ENCODE measurements at regions not wholly inside any gene's neighbourhood (a gene's known extent, or its start where the extent isn't known, plus 50 kb on each side); places are given as distances from the start of the nearest gene placed in this dataset.

GRCh38 chr11:115656669-115657068, 152.5 kb upstream of the CADM1 start:
- H3K4me3 Mint-ChIP-seq: no peak overlapping the region
- no peak overlapping the region for H3K9ac ChIP-seq
- H3K36me3 Mint-ChIP-seq: no peaks in the 10 kb centered on the region
- H3K9me3 ChIP-seq (ENCODE audit: low read depth): no peaks in the 10 kb centered on the region
- H3K27me3 ChIP-seq: peaks cover 38% of the 10 kb centered on the region
- H3K36me3 ChIP-seq: no peaks in the 10 kb centered on the region
- no peak overlapping the region for H3K27ac Mint-ChIP-seq
- H3F3A ChIP-seq (ENCODE audit: low read depth): peaks cover 25% of the 10 kb centered on the region
- H2AFZ ChIP-seq (replicated peaks): no peak overlapping the region
- H3K4me3 ChIP-seq: no peak overlapping the region
- no peak overlapping the region for H3K4me2 ChIP-seq
- H3K79me2 ChIP-seq (ENCODE audit: low read depth): no peaks in the 10 kb centered on the region
- no peak overlapping the region for H3K27ac ChIP-seq
- peaks cover 27% of the 10 kb centered on the region for H3K4me1 Mint-ChIP-seq
- H3K4me1 ChIP-seq: peaks cover 27% of the 10 kb centered on the region
- H3K9me3 Mint-ChIP-seq: peaks cover 6% of the 10 kb centered on the region
- H3K27me3 Mint-ChIP-seq (ENCODE audit: insufficient read depth, low read depth): peaks cover 41% of the 10 kb centered on the region
- TF ChIP-seq, protein P1, sequence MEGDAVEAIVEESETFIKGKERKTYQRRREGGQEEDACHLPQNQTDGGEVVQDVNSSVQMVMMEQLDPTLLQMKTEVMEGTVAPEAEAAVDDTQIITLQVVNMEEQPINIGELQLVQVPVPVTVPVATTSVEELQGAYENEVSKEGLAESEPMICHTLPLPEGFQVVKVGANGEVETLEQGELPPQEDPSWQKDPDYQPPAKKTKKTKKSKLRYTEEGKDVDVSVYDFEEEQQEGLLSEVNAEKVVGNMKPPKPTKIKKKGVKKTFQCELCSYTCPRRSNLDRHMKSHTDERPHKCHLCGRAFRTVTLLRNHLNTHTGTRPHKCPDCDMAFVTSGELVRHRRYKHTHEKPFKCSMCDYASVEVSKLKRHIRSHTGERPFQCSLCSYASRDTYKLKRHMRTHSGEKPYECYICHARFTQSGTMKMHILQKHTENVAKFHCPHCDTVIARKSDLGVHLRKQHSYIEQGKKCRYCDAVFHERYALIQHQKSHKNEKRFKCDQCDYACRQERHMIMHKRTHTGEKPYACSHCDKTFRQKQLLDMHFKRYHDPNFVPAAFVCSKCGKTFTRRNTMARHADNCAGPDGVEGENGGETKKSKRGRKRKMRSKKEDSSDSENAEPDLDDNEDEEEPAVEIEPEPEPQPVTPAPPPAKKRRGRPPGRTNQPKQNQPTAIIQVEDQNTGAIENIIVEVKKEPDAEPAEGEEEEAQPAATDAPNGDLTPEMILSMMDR (IDR thresholded peaks at IDR 0.05): no peak
- TF ChIP-seq EZH2phosphoT487 (IDR thresholded peaks at IDR 0.05) (no peak), EZH2 (IDR thresholded peaks at IDR 0.05) (no peak)
- H4K20me1 ChIP-seq (ENCODE audit: low read depth): no peaks in the 10 kb centered on the region
- DNase-seq (ENCODE audit: low spot score): no peak

DNA sequence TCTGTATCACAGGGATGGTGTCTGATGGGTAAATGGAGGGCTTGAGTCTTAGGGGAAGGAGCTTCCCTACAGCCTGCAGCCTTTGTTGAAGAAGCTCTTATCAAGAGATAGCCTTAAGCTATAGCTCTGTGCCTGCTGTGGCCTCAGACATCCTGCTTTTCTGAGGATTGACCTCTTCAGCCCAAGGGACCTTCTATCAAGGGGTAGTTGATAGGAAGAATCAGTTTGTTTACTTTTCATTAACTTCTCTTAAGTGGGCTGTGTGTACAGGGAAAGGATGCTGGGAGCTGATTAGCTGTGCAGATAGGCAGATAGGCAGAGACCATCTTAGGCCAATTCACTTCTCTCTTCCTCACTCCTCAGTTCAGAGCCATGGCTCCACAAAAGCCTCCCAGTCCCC, 151.8 kb upstream of the CADM1 start:
- Histone ChIP-seq H3K36me3 (no peaks in the 10 kb centered on the region), H3F3A (ENCODE audit: low read depth) (peaks cover 25% of the 10 kb centered on the region), H3K9me3 (ENCODE audit: low read depth) (no peaks in the 10 kb centered on the region), H2AFZ (replicated peaks) (no peak overlapping the region), H3K9ac (no peak overlapping the region), H3K4me1 (peaks cover 30% of the 10 kb centered on the region), H3K27me3 (peaks cover 32% of the 10 kb centered on the region), H3K4me3 (no peak overlapping the region), H3K79me2 (ENCODE audit: low read depth) (no peaks in the 10 kb centered on the region), H3K4me2 (no peak overlapping the region), H4K20me1 (ENCODE audit: low read depth) (no peaks in the 10 kb centered on the region), H3K27ac (no peak overlapping the region)
- peaks cover 6% of the 10 kb centered on the region for H3K9me3 Mint-ChIP-seq
- H3K4me1 Mint-ChIP-seq: peaks cover 26% of the 10 kb centered on the region
- TF ChIP-seq EZH2phosphoT487 (IDR thresholded peaks at IDR 0.05) (no peak), EZH2 (IDR thresholded peaks at IDR 0.05) (no peak)
- TF ChIP-seq, protein P1 (IDR thresholded peaks at IDR 0.05): no peak
- no peaks in the 10 kb centered on the region for H3K36me3 Mint-ChIP-seq
- peaks cover 40% of the 10 kb centered on the region for H3K27me3 Mint-ChIP-seq (ENCODE audit: insufficient read depth, low read depth)
- no peak for DNase-seq (ENCODE audit: low spot score)
- H3K27ac Mint-ChIP-seq: no peak overlapping the region
- H3K4me3 Mint-ChIP-seq: no peak overlapping the region

GRCh38 chr11:115654792-115655191, 150.6 kb upstream of the CADM1 start:
- H3K27ac Mint-ChIP-seq: no peak overlapping the region
- no peaks in the 10 kb centered on the region for H3K9me3 ChIP-seq (ENCODE audit: low read depth)
- H3K4me3 ChIP-seq: no peak overlapping the region
- no peak overlapping the region for H3K4me3 Mint-ChIP-seq
- DNase-seq (ENCODE audit: low spot score): no peak
- peaks cover 19% of the 10 kb centered on the region for H3K27me3 ChIP-seq
- H4K20me1 ChIP-seq (ENCODE audit: low read depth): no peaks in the 10 kb centered on the region
- H3K27ac ChIP-seq: no peak overlapping the region
- H3K9ac ChIP-seq: no peak overlapping the region
- H3K79me2 ChIP-seq (ENCODE audit: low read depth): no peaks in the 10 kb centered on the region
- H3K36me3 Mint-ChIP-seq: no peaks in the 10 kb centered on the region
- TF ChIP-seq, protein P1 (IDR thresholded peaks at IDR 0.05): no peak
- TF ChIP-seq EZH2 (IDR thresholded peaks at IDR 0.05) (no peak), EZH2phosphoT487 (IDR thresholded peaks at IDR 0.05) (no peak)
- H3K27me3 Mint-ChIP-seq (ENCODE audit: insufficient read depth, low read depth): peaks cover 29% of the 10 kb centered on the region
- peaks cover 23% of the 10 kb centered on the region for H3F3A ChIP-seq (ENCODE audit: low read depth)
- peaks cover 6% of the 10 kb centered on the region for H3K9me3 Mint-ChIP-seq
- H3K36me3 ChIP-seq: no peaks in the 10 kb centered on the region
- no peak overlapping the region for H3K4me2 ChIP-seq
- peaks cover 22% of the 10 kb centered on the region for H3K4me1 ChIP-seq
- no peak overlapping the region for H2AFZ ChIP-seq (replicated peaks)
- peaks cover 17% of the 10 kb centered on the region for H3K4me1 Mint-ChIP-seq
